ENCODE measurements at regions not wholly inside any gene's neighbourhood (a gene's known extent, or its start where the extent isn't known, plus 50 kb on each side); places are given as distances from the start of the nearest gene placed in this dataset.

DNA sequence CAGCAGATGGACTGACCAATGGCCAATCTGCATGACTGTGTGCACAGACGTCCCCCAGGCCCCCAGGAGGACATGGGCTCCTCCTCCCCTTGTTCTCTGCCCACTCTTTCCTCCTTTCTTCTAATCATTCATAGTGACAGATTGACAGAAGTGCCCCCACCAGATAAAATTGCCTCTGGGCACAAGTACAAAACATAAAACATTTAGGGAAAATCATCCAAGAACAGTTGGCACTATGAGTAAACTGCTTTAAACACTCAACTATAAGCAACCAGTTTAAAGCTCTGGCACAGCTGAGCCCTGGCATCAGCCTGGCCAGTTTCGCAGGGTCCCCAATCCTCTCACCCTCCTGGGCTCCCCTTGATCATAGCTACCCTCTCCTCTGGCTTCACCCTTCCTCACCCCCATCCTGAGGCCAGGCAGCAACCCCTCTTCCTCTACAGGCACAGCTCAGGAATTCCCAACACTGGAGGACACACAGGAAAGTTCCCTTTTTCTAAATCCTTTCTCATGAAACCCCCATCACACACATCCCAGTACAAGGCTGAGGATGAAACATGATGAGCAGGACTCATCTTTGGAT lies 232.9 kb downstream of the BUD13 start:
- TF ChIP-seq, protein P1, sequence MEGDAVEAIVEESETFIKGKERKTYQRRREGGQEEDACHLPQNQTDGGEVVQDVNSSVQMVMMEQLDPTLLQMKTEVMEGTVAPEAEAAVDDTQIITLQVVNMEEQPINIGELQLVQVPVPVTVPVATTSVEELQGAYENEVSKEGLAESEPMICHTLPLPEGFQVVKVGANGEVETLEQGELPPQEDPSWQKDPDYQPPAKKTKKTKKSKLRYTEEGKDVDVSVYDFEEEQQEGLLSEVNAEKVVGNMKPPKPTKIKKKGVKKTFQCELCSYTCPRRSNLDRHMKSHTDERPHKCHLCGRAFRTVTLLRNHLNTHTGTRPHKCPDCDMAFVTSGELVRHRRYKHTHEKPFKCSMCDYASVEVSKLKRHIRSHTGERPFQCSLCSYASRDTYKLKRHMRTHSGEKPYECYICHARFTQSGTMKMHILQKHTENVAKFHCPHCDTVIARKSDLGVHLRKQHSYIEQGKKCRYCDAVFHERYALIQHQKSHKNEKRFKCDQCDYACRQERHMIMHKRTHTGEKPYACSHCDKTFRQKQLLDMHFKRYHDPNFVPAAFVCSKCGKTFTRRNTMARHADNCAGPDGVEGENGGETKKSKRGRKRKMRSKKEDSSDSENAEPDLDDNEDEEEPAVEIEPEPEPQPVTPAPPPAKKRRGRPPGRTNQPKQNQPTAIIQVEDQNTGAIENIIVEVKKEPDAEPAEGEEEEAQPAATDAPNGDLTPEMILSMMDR (IDR thresholded peaks at IDR 0.05; ENCODE audit: insufficient read depth, low read depth, low read length) = no peak
- no peak for DNase-seq (ENCODE audit: low read depth)

DNA sequence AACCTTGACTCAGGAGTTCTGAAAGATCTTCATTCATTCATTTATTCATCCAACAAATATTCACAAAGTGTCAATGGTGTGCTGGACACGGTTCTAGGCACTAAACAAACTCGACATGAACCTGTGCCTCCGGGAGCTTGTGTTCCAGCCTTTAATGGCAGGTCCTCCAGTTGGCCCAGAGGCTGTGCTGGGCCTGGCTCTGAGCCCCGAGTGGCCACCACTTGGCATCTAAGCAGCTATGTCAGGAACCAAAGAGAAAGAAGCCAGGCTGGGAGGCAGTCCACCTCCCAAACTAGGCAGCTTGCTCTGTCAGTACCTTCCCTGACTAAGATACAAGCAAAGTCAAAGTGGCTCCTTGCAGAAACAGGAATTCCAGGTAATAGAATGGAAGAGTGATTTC lies 233.6 kb downstream of the BUD13 start:
- H3K4me3 ChIP-seq (ENCODE audit: low read depth, low read length) = no peak overlapping the region
- DNase-seq (ENCODE audit: low read depth) = no peak
- TF ChIP-seq, protein P1 (IDR thresholded peaks at IDR 0.05; ENCODE audit: insufficient read depth, low read depth, low read length) = no peak

More for the DNA sequence above, 232.9 kb downstream of the BUD13 start:
- H3K4me3 ChIP-seq (ENCODE audit: low read depth, low read length) = no peak overlapping the region

DNA sequence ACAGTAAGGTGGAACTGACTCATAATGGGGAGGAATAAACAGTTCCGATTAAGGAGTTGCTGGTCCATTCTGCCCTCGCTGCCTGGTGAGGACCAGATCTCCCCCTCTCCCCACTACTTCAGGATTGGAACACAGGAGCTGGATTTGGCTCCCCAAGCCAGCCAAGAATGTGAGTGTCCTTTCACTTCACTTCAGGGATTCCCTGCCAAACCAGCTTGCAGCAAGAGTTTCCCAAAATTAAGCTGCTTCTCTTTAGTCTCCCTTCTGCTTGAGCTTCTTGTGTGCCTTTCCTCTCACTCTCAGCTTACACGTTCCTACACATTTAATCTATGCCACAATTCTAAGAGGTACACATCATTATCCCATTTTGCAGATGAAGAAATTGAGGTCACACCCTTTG lies 234.1 kb downstream of the BUD13 start:
- TF ChIP-seq, protein P1 (IDR thresholded peaks at IDR 0.05; ENCODE audit: insufficient read depth, low read depth, low read length) = no peak
- no peak for DNase-seq (ENCODE audit: low read depth)

DNA sequence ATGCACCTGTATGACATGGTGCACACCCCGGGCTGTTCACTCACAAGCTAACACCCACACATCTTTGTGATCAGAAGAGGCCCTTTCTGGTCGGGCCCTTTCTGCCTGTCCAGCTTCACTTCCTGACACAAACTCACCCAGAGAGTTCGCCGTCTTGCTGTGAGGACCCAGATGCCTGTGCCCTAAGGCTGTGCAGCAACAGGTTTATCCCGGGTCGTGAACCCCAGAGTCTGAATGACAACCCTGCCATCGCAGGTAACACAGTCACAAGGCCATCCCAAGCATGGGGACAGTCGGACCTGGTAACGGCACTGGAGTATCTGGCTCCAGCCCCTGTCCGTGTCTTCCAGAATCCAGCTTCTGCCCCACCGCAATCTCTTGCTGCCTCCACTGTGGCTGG lies 235.1 kb downstream of the BUD13 start:
- DNase-seq (ENCODE audit: low read depth) = no peak
- H3K4me3 ChIP-seq (ENCODE audit: low read depth, low read length) = no peak overlapping the region
- TF ChIP-seq, protein P1 (IDR thresholded peaks at IDR 0.05; ENCODE audit: insufficient read depth, low read depth, low read length) = no peak

More for the DNA sequence above, 234.1 kb downstream of the BUD13 start:
- H3K4me3 ChIP-seq (ENCODE audit: low read depth, low read length) = no peak overlapping the region

DNA sequence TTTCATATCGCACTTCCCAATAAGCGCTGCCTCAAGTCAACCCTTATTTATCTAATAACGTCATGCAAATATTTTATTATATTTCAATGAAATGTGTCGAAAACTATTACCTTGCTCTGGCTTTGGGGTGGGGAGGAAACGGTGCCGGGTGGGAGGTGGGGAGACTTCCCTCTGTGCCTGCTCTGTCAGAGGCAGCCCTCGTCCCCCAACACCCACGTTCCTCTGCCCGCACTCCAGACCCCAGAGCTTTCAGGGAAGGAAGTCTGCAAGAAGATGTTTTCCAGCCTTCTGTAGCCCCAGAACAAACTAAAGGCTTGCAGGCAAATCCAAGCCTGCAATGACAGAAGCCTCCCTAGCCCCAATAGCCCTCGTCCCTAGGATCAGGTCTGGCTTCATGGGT lies 235.7 kb downstream of the BUD13 start:
- TF ChIP-seq, protein P1 (IDR thresholded peaks at IDR 0.05; ENCODE audit: insufficient read depth, low read depth, low read length) = no peak
- DNase-seq (ENCODE audit: low read depth) = no peak
- no peak overlapping the region for H3K4me3 ChIP-seq (ENCODE audit: low read depth, low read length)

DNA sequence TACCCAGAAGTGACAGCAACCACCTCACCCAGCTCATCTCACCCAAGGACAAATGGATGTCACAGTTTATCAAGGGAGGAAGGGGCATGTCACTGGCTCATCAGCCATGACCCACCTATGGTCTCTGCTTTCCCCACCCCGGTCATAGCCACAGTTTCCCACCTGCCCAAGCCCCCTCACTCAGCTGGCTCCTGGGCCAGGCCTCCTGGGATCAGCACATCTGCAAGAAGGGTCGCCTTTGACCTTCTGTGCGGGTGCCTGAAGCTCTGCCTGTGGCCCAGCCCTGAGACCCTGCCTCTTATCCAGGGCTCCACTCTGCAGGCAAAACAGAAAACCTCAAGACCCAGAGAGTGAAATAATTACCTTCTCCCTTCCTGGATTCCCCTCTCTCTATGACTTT lies 236.4 kb downstream of the BUD13 start:
- no peak for DNase-seq (ENCODE audit: low read depth)
- TF ChIP-seq, protein P1 (IDR thresholded peaks at IDR 0.05; ENCODE audit: insufficient read depth, low read depth, low read length) = no peak

DNA sequence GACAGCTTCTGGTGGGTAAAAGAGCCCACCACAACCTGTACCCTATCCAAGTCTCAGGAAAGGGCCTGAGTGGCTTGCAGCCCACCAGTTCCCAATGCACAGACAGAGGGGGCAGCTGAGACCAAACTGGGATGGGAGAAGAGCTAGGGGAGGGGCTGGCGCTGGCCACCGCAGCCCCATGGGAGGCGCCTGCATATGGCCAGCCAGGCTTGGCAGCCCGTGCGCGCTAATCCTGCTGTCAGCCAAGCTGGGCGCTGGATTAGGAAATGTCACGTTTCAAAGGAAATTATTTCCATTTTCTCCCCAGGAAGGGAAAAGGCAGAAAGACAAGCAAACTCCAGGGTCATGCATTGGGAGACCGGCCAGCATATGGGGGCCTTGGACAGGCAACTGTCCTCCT lies 236.8 kb downstream of the BUD13 start:
- no peak overlapping the region for H3K4me3 ChIP-seq (ENCODE audit: low read depth, low read length)
- no peak for DNase-seq (ENCODE audit: low read depth)
- TF ChIP-seq, protein P1 (IDR thresholded peaks at IDR 0.05; ENCODE audit: insufficient read depth, low read depth, low read length) = no peak

More for the DNA sequence above, 236.4 kb downstream of the BUD13 start:
- H3K4me3 ChIP-seq (ENCODE audit: low read depth, low read length) = no peak overlapping the region
